ENCODE measurements at regions not wholly inside any gene's neighbourhood (a gene's known extent, or its start where the extent isn't known, plus 50 kb on each side); places are given as distances from the start of the nearest gene placed in this dataset.
"Not testable (repeated sequence)": the region's sequence is repeated elsewhere in the genome, so short reads cannot be mapped to it uniquely, and the experiment has no call there.

DNA sequence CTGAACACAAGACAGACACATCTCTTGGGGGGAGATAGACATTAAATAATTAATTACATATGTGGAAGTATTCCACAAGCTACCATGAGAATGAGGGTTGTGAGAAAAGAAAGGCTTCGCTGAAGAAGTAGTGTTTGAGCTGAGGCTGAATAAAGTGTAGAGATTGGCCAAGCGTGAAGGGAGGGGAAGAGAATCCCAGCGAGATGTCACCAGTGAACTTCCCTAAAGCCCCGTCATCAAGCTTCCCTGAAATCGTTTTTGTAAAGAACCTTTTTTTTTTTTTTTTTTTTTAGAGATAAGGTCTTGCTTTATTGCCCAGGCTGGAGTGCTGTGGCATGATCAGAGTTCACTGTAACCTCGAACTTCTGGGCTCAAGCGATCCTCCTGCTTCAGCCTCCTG lies 235.2 kb downstream of the KCNRG start (continued):
- TF ChIP-seq, protein P1, sequence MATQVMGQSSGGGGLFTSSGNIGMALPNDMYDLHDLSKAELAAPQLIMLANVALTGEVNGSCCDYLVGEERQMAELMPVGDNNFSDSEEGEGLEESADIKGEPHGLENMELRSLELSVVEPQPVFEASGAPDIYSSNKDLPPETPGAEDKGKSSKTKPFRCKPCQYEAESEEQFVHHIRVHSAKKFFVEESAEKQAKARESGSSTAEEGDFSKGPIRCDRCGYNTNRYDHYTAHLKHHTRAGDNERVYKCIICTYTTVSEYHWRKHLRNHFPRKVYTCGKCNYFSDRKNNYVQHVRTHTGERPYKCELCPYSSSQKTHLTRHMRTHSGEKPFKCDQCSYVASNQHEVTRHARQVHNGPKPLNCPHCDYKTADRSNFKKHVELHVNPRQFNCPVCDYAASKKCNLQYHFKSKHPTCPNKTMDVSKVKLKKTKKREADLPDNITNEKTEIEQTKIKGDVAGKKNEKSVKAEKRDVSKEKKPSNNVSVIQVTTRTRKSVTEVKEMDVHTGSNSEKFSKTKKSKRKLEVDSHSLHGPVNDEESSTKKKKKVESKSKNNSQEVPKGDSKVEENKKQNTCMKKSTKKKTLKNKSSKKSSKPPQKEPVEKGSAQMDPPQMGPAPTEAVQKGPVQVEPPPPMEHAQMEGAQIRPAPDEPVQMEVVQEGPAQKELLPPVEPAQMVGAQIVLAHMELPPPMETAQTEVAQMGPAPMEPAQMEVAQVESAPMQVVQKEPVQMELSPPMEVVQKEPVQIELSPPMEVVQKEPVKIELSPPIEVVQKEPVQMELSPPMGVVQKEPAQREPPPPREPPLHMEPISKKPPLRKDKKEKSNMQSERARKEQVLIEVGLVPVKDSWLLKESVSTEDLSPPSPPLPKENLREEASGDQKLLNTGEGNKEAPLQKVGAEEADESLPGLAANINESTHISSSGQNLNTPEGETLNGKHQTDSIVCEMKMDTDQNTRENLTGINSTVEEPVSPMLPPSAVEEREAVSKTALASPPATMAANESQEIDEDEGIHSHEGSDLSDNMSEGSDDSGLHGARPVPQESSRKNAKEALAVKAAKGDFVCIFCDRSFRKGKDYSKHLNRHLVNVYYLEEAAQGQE (tag by site-specific recombination; IDR thresholded peaks at IDR 0.05), result no peak

GRCh38 chr13:50255639-50256038 lies 240.4 kb downstream of the KCNRG start:
- H3K36me3 ChIP-seq (ENCODE audit: control insufficient read depth in 2 of 2, insufficient read depth in 1 of 2, low read length in 2 of 2), result no peaks in the 10 kb centered on the region
- H3K27ac ChIP-seq (ENCODE audit: extremely low read depth, low read depth, low read length), result no peak overlapping the region
- no peak overlapping the region for H3K4me3 ChIP-seq (ENCODE audit: low read depth, low read length)
- no peaks in the 10 kb centered on the region for H3K4me1 ChIP-seq (ENCODE audit: control insufficient read depth, insufficient read depth, low read length)
- CTCF ChIA-PET, result no interaction called here
- H3K9me3 ChIP-seq (ENCODE audit: control insufficient read depth, insufficient read depth, low read depth, low read length), result no peaks in the 10 kb centered on the region
- TF ChIP-seq ZNF223 (tag by site-specific recombination; IDR thresholded peaks at IDR 0.05) (no peak), ZNF341 (tag by site-specific recombination; IDR thresholded peaks at IDR 0.05; ENCODE audit: low read depth) (no peak), ZNF654 (tag by site-specific recombination; IDR thresholded peaks at IDR 0.05; ENCODE audit: low read depth) (no peak)
- POLR2A ChIA-PET, result no interaction called here

DNA sequence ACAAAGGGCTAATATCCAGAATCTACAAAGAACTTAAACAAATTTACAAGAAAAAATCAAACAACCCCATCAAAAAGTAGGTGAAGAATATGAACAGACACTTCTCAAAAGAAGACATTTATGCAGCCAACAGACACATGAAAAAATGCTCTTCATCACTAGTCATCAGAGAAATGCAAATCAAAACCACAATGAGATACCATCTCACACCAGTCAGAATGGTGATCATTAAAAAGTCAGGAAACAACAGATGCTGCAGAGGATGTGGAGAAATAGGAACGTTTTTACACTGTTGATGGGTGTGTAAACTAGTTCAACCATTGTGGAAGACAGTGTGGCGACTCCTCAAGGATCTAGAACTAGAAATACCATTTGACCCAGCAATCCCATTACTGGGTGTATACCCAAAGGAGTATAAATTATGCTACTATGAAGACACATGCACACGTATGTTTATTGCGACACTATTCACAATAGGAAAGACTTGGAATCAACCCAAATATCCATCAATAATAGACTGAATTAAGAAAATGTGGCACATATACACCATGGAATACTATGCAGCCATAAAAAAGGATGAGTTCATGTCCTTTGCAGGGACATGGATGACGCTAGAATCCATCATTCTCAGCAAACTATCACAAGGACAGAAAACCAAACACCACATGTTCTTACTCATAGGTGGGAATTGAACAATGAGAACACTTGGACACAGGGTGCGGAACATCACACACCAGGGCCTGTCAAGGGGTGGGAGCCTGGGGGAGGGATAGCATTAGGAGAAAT lies 241.5 kb downstream of the KCNRG start:
- H3K27ac ChIP-seq (ENCODE audit: extremely low read depth, low read depth, low read length); POLR2A ChIA-PET; H3K4me1 ChIP-seq (ENCODE audit: control insufficient read depth, insufficient read depth, low read length); CTCF ChIA-PET; H3K36me3 ChIP-seq (ENCODE audit: control insufficient read depth in 2 of 2, insufficient read depth in 1 of 2, low read length in 2 of 2); H3K4me3 ChIP-seq (ENCODE audit: low read depth, low read length); H3K9me3 ChIP-seq (ENCODE audit: control insufficient read depth, insufficient read depth, low read depth, low read length): not testable (repeated sequence)
- TF ChIP-seq ZNF146 (tag by site-specific recombination; IDR thresholded peaks at IDR 0.05) (peak; percentile 98), ZNF280D (tag by site-specific recombination; IDR thresholded peaks at IDR 0.05) (0 out of 2 replicates have a peak, but pooled peaks have one; percentile 25)

DNA sequence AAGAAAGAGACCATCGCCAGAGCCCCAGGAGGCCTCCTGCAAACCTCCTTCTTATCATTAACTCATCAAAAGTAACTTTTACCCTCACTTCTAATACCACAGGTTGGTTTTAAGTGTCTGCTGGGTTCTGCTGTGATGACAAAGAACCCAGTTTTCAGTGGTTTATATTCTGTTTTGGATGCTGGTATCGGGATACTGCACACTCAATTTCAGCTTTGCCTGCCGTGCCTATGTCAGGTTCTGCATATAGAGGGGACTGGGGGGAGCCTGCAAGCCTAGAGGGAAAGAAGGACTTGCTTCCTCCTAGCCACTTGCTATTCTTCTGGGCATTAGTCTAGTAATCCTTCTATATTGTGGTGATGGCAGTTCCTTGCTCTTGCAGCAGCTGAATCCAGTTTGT lies 242.4 kb downstream of the KCNRG start:
- H3K27ac ChIP-seq (ENCODE audit: extremely low read depth, low read depth, low read length), result no peak overlapping the region
- ChIA-PET CTCF (no interaction called here), POLR2A (no interaction called here)
- H3K9me3 ChIP-seq (ENCODE audit: control insufficient read depth, insufficient read depth, low read depth, low read length), result no peaks in the 10 kb centered on the region
- H3K4me3 ChIP-seq (ENCODE audit: low read depth, low read length), result no peak overlapping the region
- H3K36me3 ChIP-seq (ENCODE audit: control insufficient read depth in 2 of 2, insufficient read depth in 1 of 2, low read length in 2 of 2), result no peaks in the 10 kb centered on the region
- H3K4me1 ChIP-seq (ENCODE audit: control insufficient read depth, insufficient read depth, low read length), result no peaks in the 10 kb centered on the region
- TF ChIP-seq YY2 (tag by site-specific recombination; IDR thresholded peaks at IDR 0.05) (no peak), ZNF221 (tag by site-specific recombination; IDR thresholded peaks at IDR 0.05; ENCODE audit: borderline replicate concordance) (no peak), HOXD13 (CRISPR knock-in tag; IDR thresholded peaks at IDR 0.05; ENCODE audit: borderline replicate concordance) (no peak), EGR2 (tag by site-specific recombination; IDR thresholded peaks at IDR 0.05; ENCODE audit: low read depth) (no peak), ZBTB1 (tag by site-specific recombination; IDR thresholded peaks at IDR 0.05) (no peak), ZNF416 (tag by site-specific recombination; IDR thresholded peaks at IDR 0.05) (no peak), ZNF701 (tag by site-specific recombination; IDR thresholded peaks at IDR 0.05) (no peak), ZNF174 (tag by site-specific recombination; IDR thresholded peaks at IDR 0.05) (no peak), ZBTB26 (tag by site-specific recombination; optimal IDR thresholded peaks at IDR 0.05) (no peak), ZNF768 (tag by site-specific recombination; IDR thresholded peaks at IDR 0.05) (no peak), ZNF600 (tag by site-specific recombination; IDR thresholded peaks at IDR 0.05) (no peak), ZNF280C (tag by site-specific recombination; IDR thresholded peaks at IDR 0.05) (no peak), ZNF140 (tag by site-specific recombination; IDR thresholded peaks at IDR 0.05) (no peak), ZNF830 (tag by site-specific recombination; IDR thresholded peaks at IDR 0.05; ENCODE audit: low read depth) (no peak)

Data from HEK293 (cell line).